Liver (tissue), 3 donors: ENCODE measurements at regions not wholly inside any gene's neighbourhood (a gene's known extent, or its start where the extent isn't known, plus 50 kb on each side); places are given as distances from the start of the nearest gene placed in this dataset.

Experiments used
- EGR1 ChIP-seq, 2 donors: IDR thresholded peaks; 2 replicates each; pipeline ENCODE4 v1.6.1; 2016 to 2018; ENCODE audit warnings: antibody characterized with exemption in 2 of 2, low read depth in 2 of 2
- JUND ChIP-seq, 2 donors: IDR thresholded peaks; 2 replicates each; pipeline ENCODE4 v1.6.1; 2016; ENCODE audit warnings: antibody characterized with exemption in 2 of 2
- SP1 ChIP-seq: IDR thresholded peaks from 2 replicates; pipeline ENCODE4 v1.6.1; 2018; ENCODE audit warnings: antibody characterized with exemption, mild to moderate bottlenecking
- TAF1 ChIP-seq: conservative IDR thresholded peaks from 2 replicates; pipeline ENCODE4 v1.6.1; 2016; ENCODE audit warnings: antibody characterized with exemption, mild to moderate bottlenecking
- TF ChIP-seq, protein P1 (sequence below): fragments of 150-350 bp; IDR thresholded peaks from 2 replicates; pipeline ENCODE4 v1.5.1; 2017; ENCODE audit warnings: improper control_type of control experiment, low read depth, low read length; ENCODE audit not compliant: missing input control
- TF ChIP-seq, protein P2 (sequence below): IDR thresholded peaks from 2 replicates; pipeline ENCODE4 v1.6.1; 2016; ENCODE audit warnings: antibody characterized with exemption
- donor health status: healthy.
- donor health status: healthy.

DNA sequence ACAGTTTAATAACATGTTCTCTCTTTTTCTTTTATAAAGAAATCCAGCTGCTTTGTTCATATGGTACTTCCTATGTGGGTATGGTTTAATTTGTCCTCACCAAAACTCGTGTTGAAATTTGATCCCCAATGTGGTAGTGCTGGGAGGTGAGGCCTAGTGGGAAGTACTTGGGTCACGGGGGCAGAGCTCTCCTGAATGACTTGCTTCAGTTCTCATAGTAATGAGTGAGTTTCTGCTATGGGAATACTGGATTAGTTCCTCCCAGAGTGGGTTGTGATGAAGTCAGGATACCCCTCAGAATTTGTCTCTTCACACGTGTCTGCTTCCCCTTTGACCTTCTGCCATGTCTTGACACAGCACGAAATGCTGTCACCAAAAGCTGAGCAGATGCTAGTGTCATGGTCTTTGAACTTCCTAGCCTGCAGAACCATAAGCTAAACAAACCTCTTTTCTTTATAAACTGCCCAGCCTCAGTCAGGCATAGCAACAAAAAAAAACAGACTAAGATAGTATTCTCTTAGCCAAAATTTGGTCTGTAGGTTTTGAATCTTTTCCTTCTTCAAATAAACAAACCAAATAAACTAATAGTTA lies 87.8 kb upstream of the HS3ST5 start:
- TF ChIP-seq SP1 (no peak), EGR1 (IDR thresholded peaks at IDR 0.05; ENCODE audit: low read depth in 2 of 2) (no peak), JUND (IDR thresholded peaks at IDR 0.05) (no peak), TAF1 (no peak)
- TF ChIP-seq, protein P1, sequence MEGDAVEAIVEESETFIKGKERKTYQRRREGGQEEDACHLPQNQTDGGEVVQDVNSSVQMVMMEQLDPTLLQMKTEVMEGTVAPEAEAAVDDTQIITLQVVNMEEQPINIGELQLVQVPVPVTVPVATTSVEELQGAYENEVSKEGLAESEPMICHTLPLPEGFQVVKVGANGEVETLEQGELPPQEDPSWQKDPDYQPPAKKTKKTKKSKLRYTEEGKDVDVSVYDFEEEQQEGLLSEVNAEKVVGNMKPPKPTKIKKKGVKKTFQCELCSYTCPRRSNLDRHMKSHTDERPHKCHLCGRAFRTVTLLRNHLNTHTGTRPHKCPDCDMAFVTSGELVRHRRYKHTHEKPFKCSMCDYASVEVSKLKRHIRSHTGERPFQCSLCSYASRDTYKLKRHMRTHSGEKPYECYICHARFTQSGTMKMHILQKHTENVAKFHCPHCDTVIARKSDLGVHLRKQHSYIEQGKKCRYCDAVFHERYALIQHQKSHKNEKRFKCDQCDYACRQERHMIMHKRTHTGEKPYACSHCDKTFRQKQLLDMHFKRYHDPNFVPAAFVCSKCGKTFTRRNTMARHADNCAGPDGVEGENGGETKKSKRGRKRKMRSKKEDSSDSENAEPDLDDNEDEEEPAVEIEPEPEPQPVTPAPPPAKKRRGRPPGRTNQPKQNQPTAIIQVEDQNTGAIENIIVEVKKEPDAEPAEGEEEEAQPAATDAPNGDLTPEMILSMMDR, result no peak
- TF ChIP-seq, protein P2, sequence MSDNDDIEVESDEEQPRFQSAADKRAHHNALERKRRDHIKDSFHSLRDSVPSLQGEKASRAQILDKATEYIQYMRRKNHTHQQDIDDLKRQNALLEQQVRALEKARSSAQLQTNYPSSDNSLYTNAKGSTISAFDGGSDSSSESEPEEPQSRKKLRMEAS, result no peak
